ENCODE measurements at regions not wholly inside any gene's neighbourhood (a gene's known extent, or its start where the extent isn't known, plus 50 kb on each side); places are given as distances from the start of the nearest gene placed in this dataset.

- no peak for DNase-seq
Measured at GRCh38 chr5:58403822-58404433, 56.0 kb downstream of the PLK2 start.

GRCh38 chr5:58401701-58402100 lies 58.2 kb downstream of the PLK2 start:
- no peak for DNase-seq

- no peak for DNase-seq
Measured at GRCh38 chr5:58400737-58401136, 59.1 kb downstream of the PLK2 start.

- DNase-seq, result no peak
Measured at GRCh38 chr5:58399951-58400350, 59.9 kb downstream of the PLK2 start.

GRCh38 chr5:58394339-58394738 lies 65.5 kb downstream of the PLK2 start:
- no peak for DNase-seq

GRCh38 chr5:58393716-58394115 lies 66.2 kb downstream of the PLK2 start:
- DNase-seq, result no peak

GRCh38 chr5:58392496-58392895 lies 67.4 kb downstream of the PLK2 start:
- DNase-seq, result peak; percentile 82

- no peak for DNase-seq
Measured at GRCh38 chr5:58383448-58383847, 76.4 kb downstream of the PLK2 start.

- no peak for DNase-seq
Measured at GRCh38 chr5:58382131-58382534, 77.8 kb downstream of the PLK2 start.

GRCh38 chr5:58381566-58381965 lies 78.3 kb downstream of the PLK2 start:
- no peak for DNase-seq

- DNase-seq, result no peak
Measured at GRCh38 chr5:58380655-58381054, 79.2 kb downstream of the PLK2 start.

GRCh38 chr5:58378613-58379390 lies 81.1 kb downstream of the PLK2 start:
- DNase-seq, result no peak

- DNase-seq, result no peak
Measured at GRCh38 chr5:58370606-58371005, 89.3 kb downstream of the PLK2 start.

- DNase-seq, result no peak
Measured at GRCh38 chr5:58369513-58370190, 90.2 kb downstream of the PLK2 start.

GRCh38 chr5:58366461-58366860 lies 93.4 kb downstream of the PLK2 start:
- no peak for DNase-seq

- DNase-seq, result no peak
Measured at GRCh38 chr5:58365791-58366190, 94.1 kb downstream of the PLK2 start.

- DNase-seq, result no peak
Measured at GRCh38 chr5:58363461-58364249, 96.2 kb downstream of the PLK2 start.

- no peak for DNase-seq
Measured at GRCh38 chr5:58362135-58362534, 97.8 kb downstream of the PLK2 start.

GRCh38 chr5:58360794-58361193 lies 99.1 kb downstream of the PLK2 start:
- no peak for DNase-seq

GRCh38 chr5:58359981-58360380 lies 99.9 kb downstream of the PLK2 start:
- DNase-seq, result no peak

- peak; percentile 48 for DNase-seq
Measured at GRCh38 chr5:58358501-58359178, 101.2 kb downstream of the PLK2 start.

GRCh38 chr5:58357799-58358500 lies 101.9 kb downstream of the PLK2 start:
- DNase-seq, result no peak
